ENCODE measurements at regions not wholly inside any gene's neighbourhood (a gene's known extent, or its start where the extent isn't known, plus 50 kb on each side); places are given as distances from the start of the nearest gene placed in this dataset.

DNA sequence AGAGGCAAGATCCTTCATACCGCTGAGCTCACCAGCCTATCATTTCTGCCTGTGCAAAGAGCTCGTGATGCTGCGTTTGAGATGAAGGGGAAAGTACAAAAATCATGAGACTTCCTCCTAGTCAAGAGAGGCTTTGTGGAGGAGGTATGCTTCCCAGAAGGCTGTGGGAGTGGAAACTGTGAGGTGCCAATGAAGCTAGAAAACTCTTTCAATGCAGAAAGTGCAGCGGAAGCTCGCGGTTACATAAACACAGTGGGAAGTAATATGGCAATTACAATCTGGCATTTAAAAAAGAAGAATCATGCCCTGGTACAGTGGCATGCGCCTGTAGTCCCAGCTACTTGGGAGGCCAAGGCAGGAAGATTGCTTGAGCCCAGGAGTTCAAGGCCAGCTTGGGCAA lies 134.8 kb downstream of the EHF start:
- CTCF ChIA-PET = interaction anchor here (0.8 kb wide), 1 partner anchor 17 kb away, joined by 3 read pairs; no protein-coding TSS in a partner anchor
- no peaks in the 10 kb centered on the region for H3K4me1 ChIP-seq (ENCODE audit: insufficient read depth, low read length, poor library complexity, severe bottlenecking)
- H3K27me3 ChIP-seq (replicated peaks; ENCODE audit: insufficient read depth, low read depth, low read length, poor library complexity) = peaks cover 36% of the 10 kb centered on the region
- TF ChIP-seq, protein P1, sequence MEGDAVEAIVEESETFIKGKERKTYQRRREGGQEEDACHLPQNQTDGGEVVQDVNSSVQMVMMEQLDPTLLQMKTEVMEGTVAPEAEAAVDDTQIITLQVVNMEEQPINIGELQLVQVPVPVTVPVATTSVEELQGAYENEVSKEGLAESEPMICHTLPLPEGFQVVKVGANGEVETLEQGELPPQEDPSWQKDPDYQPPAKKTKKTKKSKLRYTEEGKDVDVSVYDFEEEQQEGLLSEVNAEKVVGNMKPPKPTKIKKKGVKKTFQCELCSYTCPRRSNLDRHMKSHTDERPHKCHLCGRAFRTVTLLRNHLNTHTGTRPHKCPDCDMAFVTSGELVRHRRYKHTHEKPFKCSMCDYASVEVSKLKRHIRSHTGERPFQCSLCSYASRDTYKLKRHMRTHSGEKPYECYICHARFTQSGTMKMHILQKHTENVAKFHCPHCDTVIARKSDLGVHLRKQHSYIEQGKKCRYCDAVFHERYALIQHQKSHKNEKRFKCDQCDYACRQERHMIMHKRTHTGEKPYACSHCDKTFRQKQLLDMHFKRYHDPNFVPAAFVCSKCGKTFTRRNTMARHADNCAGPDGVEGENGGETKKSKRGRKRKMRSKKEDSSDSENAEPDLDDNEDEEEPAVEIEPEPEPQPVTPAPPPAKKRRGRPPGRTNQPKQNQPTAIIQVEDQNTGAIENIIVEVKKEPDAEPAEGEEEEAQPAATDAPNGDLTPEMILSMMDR (conservative IDR thresholded peaks at IDR 0.05; ENCODE audit: low read depth, low read length) = no peak
- TF ChIP-seq EZH2 (IDR thresholded peaks at IDR 0.05; ENCODE audit: borderline replicate concordance, low read depth, low read length, poor library complexity, severe bottlenecking) = no peak
- BruUV-seq (replicated peaks) = no TSS peak
- POLR2A ChIA-PET (ENCODE audit: low non-redundant PET) = interaction anchor here (0.7 kb wide), 1 partner anchor 1304 kb away, joined by 3 read pairs; no protein-coding TSS in a partner anchor
- H3K9me3 ChIP-seq (ENCODE audit: low read depth, low read length, poor library complexity, severe bottlenecking) = no peaks in the 10 kb centered on the region
- H3K36me3 ChIP-seq (ENCODE audit: insufficient read depth, low read length, poor library complexity, severe bottlenecking) = no peaks in the 10 kb centered on the region
- no peak overlapping the region for H3K4me3 ChIP-seq (ENCODE audit: low read depth, low read length, poor library complexity, severe bottlenecking)
- peak; percentile 69 for DNase-seq (ENCODE audit: low spot score)
- intact Hi-C loops (cut with micrococcal nuclease; ENCODE audit: unreplicated experiment) = no loop called here
- H3K27ac ChIP-seq (ENCODE audit: low read depth, low read length, poor library complexity, severe bottlenecking) = no peak overlapping the region

DNA sequence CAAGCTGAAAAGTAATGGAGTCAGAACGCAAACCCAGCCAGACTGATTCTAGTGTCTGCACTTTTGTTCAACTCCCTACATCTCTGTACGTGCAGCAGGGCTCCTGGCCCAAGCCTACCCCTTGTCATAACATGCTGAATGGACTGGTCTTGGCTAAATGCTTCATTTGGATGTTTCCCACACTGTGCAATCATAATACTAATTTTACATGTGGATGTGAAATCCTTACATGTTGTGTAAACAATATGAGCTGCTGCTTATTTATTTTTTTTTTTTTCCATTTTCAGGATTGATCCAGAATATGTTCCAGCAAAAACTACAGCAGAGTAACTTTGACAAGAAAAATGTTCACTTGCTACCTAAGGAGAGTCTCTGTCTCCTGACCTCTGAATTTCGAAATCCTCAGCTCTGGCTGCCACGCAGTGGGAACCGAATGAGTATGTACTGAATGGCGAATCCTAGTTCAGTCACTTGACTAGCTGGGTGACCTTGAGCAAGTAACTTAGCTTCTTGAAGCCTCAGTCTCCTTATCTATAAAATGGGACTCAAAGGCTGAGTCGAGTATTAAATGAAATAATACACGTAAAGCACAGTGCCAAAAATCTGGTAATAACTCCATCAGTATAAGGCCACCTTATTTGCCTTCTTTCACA lies 133.4 kb downstream of the EHF start:
- no peaks in the 10 kb centered on the region for H3K9me3 ChIP-seq (ENCODE audit: low read depth, low read length, poor library complexity, severe bottlenecking)
- no peaks in the 10 kb centered on the region for H3K36me3 ChIP-seq (ENCODE audit: insufficient read depth, low read length, poor library complexity, severe bottlenecking)
- H3K27me3 ChIP-seq (replicated peaks; ENCODE audit: insufficient read depth, low read depth, low read length, poor library complexity) = peaks cover 29% of the 10 kb centered on the region
- BruUV-seq (replicated peaks) = no TSS peak
- CTCF ChIA-PET = no interaction called here
- no peak for DNase-seq (ENCODE audit: low spot score)
- no peak overlapping the region for H3K27ac ChIP-seq (ENCODE audit: low read depth, low read length, poor library complexity, severe bottlenecking)
- H3K4me3 ChIP-seq (ENCODE audit: low read depth, low read length, poor library complexity, severe bottlenecking) = no peak overlapping the region
- POLR2A ChIA-PET (ENCODE audit: low non-redundant PET) = no interaction called here
- no peaks in the 10 kb centered on the region for H3K4me1 ChIP-seq (ENCODE audit: insufficient read depth, low read length, poor library complexity, severe bottlenecking)
- intact Hi-C loops (cut with micrococcal nuclease; ENCODE audit: unreplicated experiment) = no loop called here
- TF ChIP-seq, protein P1 (conservative IDR thresholded peaks at IDR 0.05; ENCODE audit: low read depth, low read length) = no peak
- TF ChIP-seq EZH2 (IDR thresholded peaks at IDR 0.05; ENCODE audit: borderline replicate concordance, low read depth, low read length, poor library complexity, severe bottlenecking) = no peak

- H3K27ac ChIP-seq (ENCODE audit: low read depth, low read length, poor library complexity, severe bottlenecking) = no peak overlapping the region
- no peaks in the 10 kb centered on the region for H3K36me3 ChIP-seq (ENCODE audit: insufficient read depth, low read length, poor library complexity, severe bottlenecking)
- CTCF ChIA-PET = no interaction called here
- no TSS peak for BruUV-seq (replicated peaks)
- H3K4me1 ChIP-seq (ENCODE audit: insufficient read depth, low read length, poor library complexity, severe bottlenecking) = no peaks in the 10 kb centered on the region
- H3K27me3 ChIP-seq (replicated peaks; ENCODE audit: insufficient read depth, low read depth, low read length, poor library complexity) = peaks cover 9% of the 10 kb centered on the region
- POLR2A ChIA-PET (ENCODE audit: low non-redundant PET) = no interaction called here
- TF ChIP-seq, protein P1 (conservative IDR thresholded peaks at IDR 0.05; ENCODE audit: low read depth, low read length) = no peak
- no peak for TF ChIP-seq EZH2 (IDR thresholded peaks at IDR 0.05; ENCODE audit: borderline replicate concordance, low read depth, low read length, poor library complexity, severe bottlenecking)
- no peak for DNase-seq (ENCODE audit: low spot score)
- no peak overlapping the region for H3K4me3 ChIP-seq (ENCODE audit: low read depth, low read length, poor library complexity, severe bottlenecking)
- H3K9me3 ChIP-seq (ENCODE audit: low read depth, low read length, poor library complexity, severe bottlenecking) = no peaks in the 10 kb centered on the region
- intact Hi-C loops (cut with micrococcal nuclease; ENCODE audit: unreplicated experiment) = no loop called here
Observed at GRCh38 chr11:34750692-34751405, 130.0 kb downstream of the EHF start.
